Caco-2 (cell line): ENCODE measurements at regions not wholly inside any gene's neighbourhood (a gene's known extent, or its start where the extent isn't known, plus 50 kb on each side); places are given as distances from the start of the nearest gene placed in this dataset.
"Not testable (repeated sequence)": the region's sequence is repeated elsewhere in the genome, so short reads cannot be mapped to it uniquely, and the experiment has no call there.

ENCODE experiments used
- BruUV-seq: library from RNA; stranded (reverse); fragments of 400-500 nt; replicated peaks from 2 replicates; lab custom pipeline; 2021; lab: Mats Ljungman, UMichigan
- CTCF ChIA-PET: fragments of 300-600 bp; sonication (Branson Sonifier 250); formaldehyde crosslinking; loops from one replicate; lab custom pipeline; 2022; ENCODE audit warnings: antibody characterized with exemption; lab: Charles Lee
- POLR2A ChIA-PET: fragments of 300-600 bp; sonication (Branson Sonifier 250); formaldehyde crosslinking; loops from one replicate; lab custom pipeline; 2022; ENCODE audit warnings: antibody characterized with exemption; lab: Charles Lee
- DNase-seq, 2 experiments: peaks; one replicate each; pipeline versions ENCODE4 v3.0.0 to v3.0.0-alpha.2; 2020 to 2022
- H3K27me3 ChIP-seq: replicated peaks from 2 replicates; pipeline ENCODE4 v1.6.0; 2011; ENCODE audit warnings: low read length; ENCODE audit not compliant: control insufficient read depth, insufficient read depth
- H3K36me3 ChIP-seq: 2 replicates; pipeline ENCODE4 v1.5.1; 2011; ENCODE audit warnings: low read length; ENCODE audit not compliant: control insufficient read depth, insufficient read depth
- H3K4me1 ChIP-seq: fragments of 250-450 bp; sonication (Bioruptor Pico); 2 replicates; pipeline ENCODE4 v1.5.1; 2020; ENCODE audit warnings: mild to moderate bottlenecking
- H3K4me3 ChIP-seq: 2 replicates; pipeline ENCODE4 v1.5.1; 2011; ENCODE audit warnings: low read depth, mild to moderate bottlenecking, control low read depth, low read length
- H3K9me3 ChIP-seq: fragments of 250-450 bp; sonication (Bioruptor Pico); 2 replicates; pipeline ENCODE4 v1.5.1; 2020; ENCODE audit warnings: mild to moderate bottlenecking, moderate library complexity
- H3K27ac Mint-ChIP-seq: one replicate; pipeline ENCODE4 v1.8.0; 2022; ENCODE audit warnings: mixed read lengths; ENCODE audit not compliant: unreplicated experiment
- H3K27me3 Mint-ChIP-seq: one replicate; pipeline ENCODE4 v1.8.0; 2022; ENCODE audit warnings: mixed read lengths; ENCODE audit not compliant: insufficient read depth, unreplicated experiment
- H3K36me3 Mint-ChIP-seq: one replicate; pipeline ENCODE4 v1.8.0; 2022; ENCODE audit warnings: mild to moderate bottlenecking, mixed read lengths; ENCODE audit not compliant: insufficient read depth, unreplicated experiment
- H3K4me1 Mint-ChIP-seq: one replicate; pipeline ENCODE4 v1.8.0; 2022; ENCODE audit warnings: low read depth, mixed read lengths; ENCODE audit not compliant: unreplicated experiment
- H3K4me3 Mint-ChIP-seq: one replicate; pipeline ENCODE4 v1.8.0; 2022; ENCODE audit warnings: mild to moderate bottlenecking, moderate library complexity, mixed read lengths; ENCODE audit not compliant: unreplicated experiment
- H3K9me3 Mint-ChIP-seq: one replicate; pipeline ENCODE4 v1.8.0; 2022; ENCODE audit warnings: mixed read lengths; ENCODE audit not compliant: unreplicated experiment
- CTCF ChIP-seq, 2 experiments: fragments of 200-600 bp in 1 of 2; IDR thresholded peaks; 1 replicate in 1 of 2; 2 replicates in 1 of 2; pipeline versions ENCODE4 v1.5.1 to v1.8.0; 2011 to 2022; ENCODE audit warnings: antibody characterized with exemption in 1 of 2, control low read depth in 1 of 2, inconsistent platforms in 1 of 2, low read depth in 1 of 2, low read length in 1 of 2, mild to moderate bottlenecking in 1 of 2, moderate library complexity in 1 of 2; ENCODE audit not compliant: insufficient read depth in 1 of 2, severe bottlenecking in 1 of 2, unreplicated experiment in 1 of 2
- intact Hi-C: fragments of 100-400 bp; cut with micrococcal nuclease; formaldehyde crosslinking; loops from one replicate; pipeline ENCODE4 v1.10.0; 2022; ENCODE audit not compliant: unreplicated experiment

- Histone ChIP-seq H3K4me3 (no peak overlapping the region), H3K4me1 (no peaks in the 10 kb centered on the region), H3K9me3 (no peaks in the 10 kb centered on the region), H3K36me3 (no peaks in the 10 kb centered on the region), H3K27me3 (no peaks in the 10 kb centered on the region)
- Mint-ChIP-seq H3K36me3 (no peaks in the 10 kb centered on the region), H3K27ac (no peak overlapping the region), H3K4me3 (no peak overlapping the region), H3K4me1 (no peaks in the 10 kb centered on the region), H3K9me3 (no peaks in the 10 kb centered on the region), H3K27me3 (peaks cover 3% of the 10 kb centered on the region)
- DNase-seq, result no peak
- TF ChIP-seq CTCF (IDR thresholded peaks at IDR 0.05; ENCODE audit: insufficient read depth in 1 of 2, low read depth in 1 of 2, low read length in 1 of 2, severe bottlenecking in 1 of 2, unreplicated experiment in 1 of 2), result no peak
- intact Hi-C loops, result no loop called here
- ChIA-PET POLR2A (no interaction called here), CTCF (no interaction called here)
- no TSS peak for BruUV-seq
These were observed 236.6 kb downstream of the TMA16 start for GRCh38 chr4:163731071-163731470.

- H3K27ac Mint-ChIP-seq, result no peak overlapping the region
- TF ChIP-seq CTCF (IDR thresholded peaks at IDR 0.05; ENCODE audit: insufficient read depth in 1 of 2, low read depth in 1 of 2, low read length in 1 of 2, severe bottlenecking in 1 of 2, unreplicated experiment in 1 of 2), result no peak
- H3K9me3 Mint-ChIP-seq, result no peaks in the 10 kb centered on the region
- DNase-seq, result no peak
- H3K4me1 ChIP-seq, result no peaks in the 10 kb centered on the region
- ChIA-PET POLR2A (no interaction called here), CTCF (no interaction called here)
- no TSS peak for BruUV-seq
- no peaks in the 10 kb centered on the region for H3K36me3 Mint-ChIP-seq
- no peaks in the 10 kb centered on the region for H3K9me3 ChIP-seq
- no peaks in the 10 kb centered on the region for H3K4me1 Mint-ChIP-seq
- no peak overlapping the region for H3K4me3 ChIP-seq
- no peak overlapping the region for H3K4me3 Mint-ChIP-seq
- no peaks in the 10 kb centered on the region for H3K36me3 ChIP-seq
- no peaks in the 10 kb centered on the region for H3K27me3 ChIP-seq
- intact Hi-C loops, result no loop called here
- H3K27me3 Mint-ChIP-seq, result peaks cover 3% of the 10 kb centered on the region
These were observed 238.0 kb downstream of the TMA16 start for GRCh38 chr4:163732473-163732872.

DNA sequence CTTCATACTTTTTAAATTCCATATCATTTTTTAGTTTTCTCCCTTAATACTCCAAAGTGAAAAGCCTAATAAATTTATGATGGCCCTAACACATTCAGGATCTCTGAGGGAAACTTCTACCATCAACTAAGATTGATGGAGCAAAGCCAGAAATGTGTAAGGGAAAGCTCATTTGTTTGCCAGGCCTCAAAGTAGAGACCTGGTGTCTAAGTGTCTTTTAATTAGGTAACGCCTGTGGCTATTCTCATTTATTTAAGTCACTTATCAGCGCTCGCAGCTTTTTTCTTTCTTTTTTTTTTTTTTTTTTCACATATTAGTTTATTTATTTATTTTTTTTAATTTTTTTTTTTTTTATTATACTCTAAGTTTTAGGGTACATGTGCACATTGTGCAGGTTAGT lies 242.4 kb downstream of the TMA16 start:
- H3K4me1 Mint-ChIP-seq, result no peaks in the 10 kb centered on the region
- CTCF ChIA-PET, result no interaction called here
- TF ChIP-seq CTCF (IDR thresholded peaks at IDR 0.05; ENCODE audit: insufficient read depth in 1 of 2, low read depth in 1 of 2, low read length in 1 of 2, severe bottlenecking in 1 of 2, unreplicated experiment in 1 of 2), result no peak
- intact Hi-C loops, result no loop called here
- no peak overlapping the region for H3K27ac Mint-ChIP-seq
- BruUV-seq, result no TSS peak
- no peak overlapping the region for H3K4me3 ChIP-seq
- H3K9me3 ChIP-seq, result no peaks in the 10 kb centered on the region
- H3K27me3 ChIP-seq, result no peaks in the 10 kb centered on the region
- no peak overlapping the region for H3K4me3 Mint-ChIP-seq
- no peaks in the 10 kb centered on the region for H3K9me3 Mint-ChIP-seq
- no peaks in the 10 kb centered on the region for H3K4me1 ChIP-seq
- no peak for DNase-seq
- no peaks in the 10 kb centered on the region for H3K36me3 Mint-ChIP-seq
- POLR2A ChIA-PET, result no interaction called here
- no peaks in the 10 kb centered on the region for H3K36me3 ChIP-seq
- H3K27me3 Mint-ChIP-seq, result peaks cover 3% of the 10 kb centered on the region

DNA sequence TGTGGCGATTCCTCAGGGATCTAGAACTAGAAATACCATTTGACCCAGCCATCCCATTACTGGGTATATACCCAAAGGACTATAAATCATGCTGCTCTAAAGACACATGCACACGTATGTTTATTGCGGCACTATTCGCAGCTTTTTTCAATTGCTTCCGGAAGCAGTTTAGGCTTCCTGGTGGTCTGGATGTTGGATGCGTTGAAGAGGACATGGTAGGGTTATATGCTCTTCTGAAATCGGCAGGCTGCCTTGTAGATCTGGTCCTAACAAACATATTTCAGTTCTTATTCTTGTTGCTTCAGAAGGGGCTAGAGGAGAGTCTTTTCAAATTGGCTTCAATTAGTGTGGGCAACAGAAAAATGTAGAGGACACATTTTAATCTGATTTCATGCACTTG lies 243.4 kb downstream of the TMA16 start:
- H3K4me1 ChIP-seq, H3K4me3 ChIP-seq, BruUV-seq, H3K9me3 ChIP-seq, DNase-seq, H3K27me3 ChIP-seq, H3K9me3 Mint-ChIP-seq, POLR2A ChIA-PET, H3K36me3 ChIP-seq, CTCF ChIA-PET, intact Hi-C loops, H3K4me3 Mint-ChIP-seq, H3K36me3 Mint-ChIP-seq, H3K27me3 Mint-ChIP-seq, H3K27ac Mint-ChIP-seq, H3K4me1 Mint-ChIP-seq: not testable (repeated sequence)
